GM23338 (cell line): ENCODE measurements at regions not wholly inside any gene's neighbourhood (a gene's known extent, or its start where the extent isn't known, plus 50 kb on each side); places are given as distances from the start of the nearest gene placed in this dataset.

Experiments
- ATAC-seq: fragments of 200-7000 bp; cut with Tn5 transposase; 3 replicates; pipeline ENCODE4 v1.9.1; 2020
- DNase-seq: peaks from one replicate; pipeline ENCODE4 v3.0.0-alpha.2; 2015; ENCODE audit warnings: low spot score
- H2AFZ ChIP-seq: fragments of 200-600 bp; sonication (generic); 2 replicates; pipeline ENCODE4 v1.8.0; 2016; ENCODE audit warnings: antibody characterized with exemption, mild to moderate bottlenecking, moderate library complexity
- H3F3A ChIP-seq: fragments of 200-600 bp; sonication (generic); replicated peaks from 2 replicates; pipeline ENCODE4 v1.8.0; 2017; ENCODE audit warnings: antibody characterized with exemption, mixed run types, low read depth
- H3K27ac ChIP-seq: fragments of 200-600 bp; sonication (generic); 2 replicates; pipeline ENCODE4 v1.6.1; 2016; ENCODE audit warnings: low read depth
- H3K27me3 ChIP-seq: fragments of 200-600 bp; sonication (generic); 2 replicates; pipeline ENCODE4 v1.8.0; 2016; ENCODE audit warnings: mild to moderate bottlenecking, mixed run types, moderate library complexity; ENCODE audit not compliant: insufficient read depth
- H3K36me3 ChIP-seq: fragments of 200-600 bp; sonication (generic); 2 replicates; pipeline ENCODE4 v1.8.0; 2016; ENCODE audit warnings: mild to moderate bottlenecking; ENCODE audit not compliant: insufficient read depth
- H3K4me1 ChIP-seq: fragments of 200-600 bp; sonication (generic); 2 replicates; pipeline ENCODE4 v1.8.0; 2016; ENCODE audit warnings: mild to moderate bottlenecking, moderate library complexity; ENCODE audit not compliant: insufficient read depth
- H3K4me2 ChIP-seq: fragments of 200-600 bp; sonication (generic); 2 replicates; pipeline ENCODE4 v1.7.1; 2017; ENCODE audit warnings: mixed run types
- H3K4me3 ChIP-seq: fragments of 200-600 bp; sonication (generic); 2 replicates; pipeline ENCODE4 v1.6.1; 2016; ENCODE audit warnings: mixed run types
- H3K79me2 ChIP-seq: fragments of 200-600 bp; sonication (generic); replicated peaks from 2 replicates; pipeline ENCODE4 v1.8.0; 2017; ENCODE audit warnings: mild to moderate bottlenecking; ENCODE audit not compliant: insufficient read depth
- H3K9me2 ChIP-seq: fragments of 200-600 bp; sonication (generic); 2 replicates; pipeline ENCODE4 v1.8.0; 2017; ENCODE audit not compliant: insufficient read depth
- H4K20me1 ChIP-seq: fragments of 200-600 bp; sonication (generic); replicated peaks from 2 replicates; pipeline ENCODE4 v1.8.0; 2017; ENCODE audit warnings: mild to moderate bottlenecking; ENCODE audit not compliant: insufficient read depth
- H3K27ac Mint-ChIP-seq: 2 replicates; pipeline ENCODE4 v1.8.0; 2020; ENCODE audit warnings: inconsistent platforms, mild to moderate bottlenecking, moderate library complexity, mixed read lengths
- H3K27me3 Mint-ChIP-seq: 3 replicates; pipeline ENCODE4 v1.8.0; 2022; ENCODE audit warnings: low read depth, mild to moderate bottlenecking, moderate library complexity, mixed read lengths, inconsistent platforms; ENCODE audit not compliant: insufficient read depth, poor library complexity
- H3K36me3 Mint-ChIP-seq: 3 replicates; pipeline ENCODE4 v1.8.0; 2021; ENCODE audit warnings: low read depth, mild to moderate bottlenecking, inconsistent platforms, moderate library complexity, mixed read lengths
- H3K4me1 Mint-ChIP-seq: 3 replicates; pipeline ENCODE4 v1.8.0; 2020; ENCODE audit warnings: mild to moderate bottlenecking, inconsistent platforms, mixed read lengths
- H3K4me3 Mint-ChIP-seq: 3 replicates; pipeline ENCODE4 v1.8.0; 2021; ENCODE audit warnings: moderate library complexity, mild to moderate bottlenecking, inconsistent platforms, mixed read lengths
- H3K9me3 Mint-ChIP-seq: 3 replicates; pipeline ENCODE4 v1.8.0; 2020; ENCODE audit warnings: moderate library complexity, mild to moderate bottlenecking, inconsistent platforms, mixed read lengths
- CREB1 ChIP-seq: fragments of 250-450 bp; sonication (Bioruptor Pico); IDR thresholded peaks from 2 replicates; pipeline ENCODE4 v1.5.0; 2020; ENCODE audit warnings: low read depth, mild to moderate bottlenecking, moderate library complexity
- JUNB ChIP-seq: IDR thresholded peaks from one replicate; pipeline ENCODE4 v1.6.1; 2016; ENCODE audit warnings: antibody characterized with exemption; ENCODE audit not compliant: unreplicated experiment
- NANOG ChIP-seq: IDR thresholded peaks from 2 replicates; pipeline ENCODE4 v1.6.1; 2016; ENCODE audit warnings: antibody characterized with exemption, borderline replicate concordance
- POLR2AphosphoS5 ChIP-seq: IDR thresholded peaks from 2 replicates; pipeline ENCODE4 v1.6.1; 2016; ENCODE audit warnings: antibody characterized with exemption, low read depth
- STAT1 ChIP-seq: IDR thresholded peaks from one replicate; pipeline ENCODE4 v1.6.1; 2016; ENCODE audit warnings: antibody characterized with exemption; ENCODE audit not compliant: unreplicated experiment
- ZNF331 ChIP-seq: fragments of 250-450 bp; sonication (Bioruptor Pico); IDR thresholded peaks from 2 replicates; pipeline ENCODE4 v1.5.0; 2020; ENCODE audit warnings: low read depth, mild to moderate bottlenecking, moderate library complexity
- TF ChIP-seq, protein P1 (sequence below): IDR thresholded peaks from one replicate; pipeline ENCODE4 v1.6.1; 2018; ENCODE audit warnings: antibody characterized with exemption; ENCODE audit not compliant: unreplicated experiment
- TF ChIP-seq, protein P2 (sequence below): fragments of 250-450 bp; sonication (Bioruptor Pico); IDR thresholded peaks from 2 replicates; pipeline ENCODE4 v1.5.0; 2020; ENCODE audit warnings: mild to moderate bottlenecking, moderate library complexity
- TF ChIP-seq, protein P3 (sequence below), 2 experiments: fragments of 200-600 bp in 1 of 2; sonication (generic) in 1 of 2; conservative IDR thresholded peaks; 2 replicates each; pipeline versions ENCODE4 v1.5.1 to v1.6.1; 2016 to 2017; ENCODE audit warnings: antibody characterized with exemption in 2 of 2, low read depth in 2 of 2, mild to moderate bottlenecking in 2 of 2, moderate library complexity in 1 of 2
- TF ChIP-seq, protein P4 (sequence below): IDR thresholded peaks from 2 replicates; pipeline ENCODE4 v1.6.1; 2016; ENCODE audit warnings: antibody characterized with exemption

DNA sequence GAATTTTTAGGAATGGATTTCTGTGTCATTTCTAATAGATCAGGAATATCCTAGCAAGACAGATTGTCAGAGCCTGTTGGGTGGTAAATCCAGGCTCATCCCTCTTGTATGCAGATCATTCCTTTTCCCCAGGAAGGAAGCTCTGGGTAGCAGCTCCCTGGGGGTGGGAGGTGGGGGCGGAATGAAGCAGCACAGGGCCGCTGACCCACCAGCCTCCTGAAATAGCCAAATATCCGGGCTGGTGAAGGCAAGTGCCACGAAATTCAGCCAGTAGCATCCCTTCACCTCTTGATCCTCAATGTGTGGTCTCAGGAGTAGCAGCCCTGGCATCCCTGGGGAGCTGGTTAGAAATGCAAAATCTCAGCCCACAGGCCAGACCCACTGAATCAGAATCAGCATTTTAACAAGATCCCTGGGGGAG lies 256.9 kb downstream of the LRFN2 start:
- Mint-ChIP-seq H3K27ac (0 out of 2 replicates have a peak overlapping the region, but pooled peaks have one; percentile 51), H3K27me3 (peaks cover 8% of the 10 kb centered on the region), H3K9me3 (no peaks in the 10 kb centered on the region), H3K36me3 (no peaks in the 10 kb centered on the region), H3K4me1 (peaks cover 64% of the 10 kb centered on the region), H3K4me3 (peak overlapping the region; percentile 56; the same call in 2 of the 3 replicates)
- TF ChIP-seq, protein P1, sequence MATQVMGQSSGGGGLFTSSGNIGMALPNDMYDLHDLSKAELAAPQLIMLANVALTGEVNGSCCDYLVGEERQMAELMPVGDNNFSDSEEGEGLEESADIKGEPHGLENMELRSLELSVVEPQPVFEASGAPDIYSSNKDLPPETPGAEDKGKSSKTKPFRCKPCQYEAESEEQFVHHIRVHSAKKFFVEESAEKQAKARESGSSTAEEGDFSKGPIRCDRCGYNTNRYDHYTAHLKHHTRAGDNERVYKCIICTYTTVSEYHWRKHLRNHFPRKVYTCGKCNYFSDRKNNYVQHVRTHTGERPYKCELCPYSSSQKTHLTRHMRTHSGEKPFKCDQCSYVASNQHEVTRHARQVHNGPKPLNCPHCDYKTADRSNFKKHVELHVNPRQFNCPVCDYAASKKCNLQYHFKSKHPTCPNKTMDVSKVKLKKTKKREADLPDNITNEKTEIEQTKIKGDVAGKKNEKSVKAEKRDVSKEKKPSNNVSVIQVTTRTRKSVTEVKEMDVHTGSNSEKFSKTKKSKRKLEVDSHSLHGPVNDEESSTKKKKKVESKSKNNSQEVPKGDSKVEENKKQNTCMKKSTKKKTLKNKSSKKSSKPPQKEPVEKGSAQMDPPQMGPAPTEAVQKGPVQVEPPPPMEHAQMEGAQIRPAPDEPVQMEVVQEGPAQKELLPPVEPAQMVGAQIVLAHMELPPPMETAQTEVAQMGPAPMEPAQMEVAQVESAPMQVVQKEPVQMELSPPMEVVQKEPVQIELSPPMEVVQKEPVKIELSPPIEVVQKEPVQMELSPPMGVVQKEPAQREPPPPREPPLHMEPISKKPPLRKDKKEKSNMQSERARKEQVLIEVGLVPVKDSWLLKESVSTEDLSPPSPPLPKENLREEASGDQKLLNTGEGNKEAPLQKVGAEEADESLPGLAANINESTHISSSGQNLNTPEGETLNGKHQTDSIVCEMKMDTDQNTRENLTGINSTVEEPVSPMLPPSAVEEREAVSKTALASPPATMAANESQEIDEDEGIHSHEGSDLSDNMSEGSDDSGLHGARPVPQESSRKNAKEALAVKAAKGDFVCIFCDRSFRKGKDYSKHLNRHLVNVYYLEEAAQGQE = no peak
- TF ChIP-seq, protein P2, sequence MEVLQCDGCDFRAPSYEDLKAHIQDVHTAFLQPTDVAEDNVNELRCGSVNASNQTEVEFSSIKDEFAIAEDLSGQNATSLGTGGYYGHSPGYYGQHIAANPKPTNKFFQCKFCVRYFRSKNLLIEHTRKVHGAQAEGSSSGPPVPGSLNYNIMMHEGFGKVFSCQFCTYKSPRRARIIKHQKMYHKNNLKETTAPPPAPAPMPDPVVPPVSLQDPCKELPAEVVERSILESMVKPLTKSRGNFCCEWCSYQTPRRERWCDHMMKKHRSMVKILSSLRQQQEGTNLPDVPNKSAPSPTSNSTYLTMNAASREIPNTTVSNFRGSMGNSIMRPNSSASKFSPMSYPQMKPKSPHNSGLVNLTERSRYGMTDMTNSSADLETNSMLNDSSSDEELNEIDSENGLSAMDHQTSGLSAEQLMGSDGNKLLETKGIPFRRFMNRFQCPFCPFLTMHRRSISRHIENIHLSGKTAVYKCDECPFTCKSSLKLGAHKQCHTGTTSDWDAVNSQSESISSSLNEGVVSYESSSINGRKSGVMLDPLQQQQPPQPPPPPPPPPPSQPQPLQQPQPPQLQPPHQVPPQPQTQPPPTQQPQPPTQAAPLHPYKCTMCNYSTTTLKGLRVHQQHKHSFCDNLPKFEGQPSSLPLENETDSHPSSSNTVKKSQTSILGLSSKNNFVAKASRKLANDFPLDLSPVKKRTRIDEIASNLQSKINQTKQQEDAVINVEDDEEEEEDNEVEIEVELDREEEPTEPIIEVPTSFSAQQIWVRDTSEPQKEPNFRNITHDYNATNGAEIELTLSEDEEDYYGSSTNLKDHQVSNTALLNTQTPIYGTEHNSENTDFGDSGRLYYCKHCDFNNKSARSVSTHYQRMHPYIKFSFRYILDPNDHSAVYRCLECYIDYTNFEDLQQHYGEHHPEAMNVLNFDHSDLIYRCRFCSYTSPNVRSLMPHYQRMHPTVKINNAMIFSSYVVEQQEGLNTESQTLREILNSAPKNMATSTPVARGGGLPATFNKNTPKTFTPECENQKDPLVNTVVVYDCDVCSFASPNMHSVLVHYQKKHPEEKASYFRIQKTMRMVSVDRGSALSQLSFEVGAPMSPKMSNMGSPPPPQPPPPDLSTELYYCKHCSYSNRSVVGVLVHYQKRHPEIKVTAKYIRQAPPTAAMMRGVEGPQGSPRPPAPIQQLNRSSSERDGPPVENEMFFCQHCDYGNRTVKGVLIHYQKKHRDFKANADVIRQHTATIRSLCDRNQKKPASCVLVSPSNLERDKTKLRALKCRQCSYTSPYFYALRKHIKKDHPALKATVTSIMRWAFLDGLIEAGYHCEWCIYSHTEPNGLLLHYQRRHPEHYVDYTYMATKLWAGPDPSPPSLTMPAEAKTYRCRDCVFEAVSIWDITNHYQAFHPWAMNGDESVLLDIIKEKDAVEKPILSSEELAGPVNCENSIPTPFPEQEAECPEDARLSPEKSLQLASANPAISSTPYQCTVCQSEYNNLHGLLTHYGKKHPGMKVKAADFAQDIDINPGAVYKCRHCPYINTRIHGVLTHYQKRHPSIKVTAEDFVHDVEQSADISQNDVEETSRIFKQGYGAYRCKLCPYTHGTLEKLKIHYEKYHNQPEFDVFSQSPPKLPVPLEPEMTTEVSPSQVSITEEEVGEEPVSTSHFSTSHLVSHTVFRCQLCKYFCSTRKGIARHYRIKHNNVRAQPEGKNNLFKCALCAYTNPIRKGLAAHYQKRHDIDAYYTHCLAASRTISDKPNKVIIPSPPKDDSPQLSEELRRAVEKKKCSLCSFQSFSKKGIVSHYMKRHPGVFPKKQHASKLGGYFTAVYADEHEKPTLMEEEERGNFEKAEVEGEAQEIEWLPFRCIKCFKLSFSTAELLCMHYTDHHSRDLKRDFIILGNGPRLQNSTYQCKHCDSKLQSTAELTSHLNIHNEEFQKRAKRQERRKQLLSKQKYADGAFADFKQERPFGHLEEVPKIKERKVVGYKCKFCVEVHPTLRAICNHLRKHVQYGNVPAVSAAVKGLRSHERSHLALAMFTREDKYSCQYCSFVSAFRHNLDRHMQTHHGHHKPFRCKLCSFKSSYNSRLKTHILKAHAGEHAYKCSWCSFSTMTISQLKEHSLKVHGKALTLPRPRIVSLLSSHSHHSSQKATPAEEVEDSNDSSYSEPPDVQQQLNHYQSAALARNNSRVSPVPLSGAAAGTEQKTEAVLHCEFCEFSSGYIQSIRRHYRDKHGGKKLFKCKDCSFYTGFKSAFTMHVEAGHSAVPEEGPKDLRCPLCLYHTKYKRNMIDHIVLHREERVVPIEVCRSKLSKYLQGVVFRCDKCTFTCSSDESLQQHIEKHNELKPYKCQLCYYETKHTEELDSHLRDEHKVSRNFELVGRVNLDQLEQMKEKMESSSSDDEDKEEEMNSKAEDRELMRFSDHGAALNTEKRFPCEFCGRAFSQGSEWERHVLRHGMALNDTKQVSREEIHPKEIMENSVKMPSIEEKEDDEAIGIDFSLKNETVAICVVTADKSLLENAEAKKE (CRISPR knock-in tag) = peak; percentile 73
- TF ChIP-seq STAT1 (no peak), NANOG (no peak), JUNB (no peak), ZNF331 (CRISPR knock-in tag) (0 out of 2 replicates have a peak, but pooled peaks have one; percentile 14), POLR2AphosphoS5 (no peak), CREB1 (no peak)
- TF ChIP-seq, protein P3, sequence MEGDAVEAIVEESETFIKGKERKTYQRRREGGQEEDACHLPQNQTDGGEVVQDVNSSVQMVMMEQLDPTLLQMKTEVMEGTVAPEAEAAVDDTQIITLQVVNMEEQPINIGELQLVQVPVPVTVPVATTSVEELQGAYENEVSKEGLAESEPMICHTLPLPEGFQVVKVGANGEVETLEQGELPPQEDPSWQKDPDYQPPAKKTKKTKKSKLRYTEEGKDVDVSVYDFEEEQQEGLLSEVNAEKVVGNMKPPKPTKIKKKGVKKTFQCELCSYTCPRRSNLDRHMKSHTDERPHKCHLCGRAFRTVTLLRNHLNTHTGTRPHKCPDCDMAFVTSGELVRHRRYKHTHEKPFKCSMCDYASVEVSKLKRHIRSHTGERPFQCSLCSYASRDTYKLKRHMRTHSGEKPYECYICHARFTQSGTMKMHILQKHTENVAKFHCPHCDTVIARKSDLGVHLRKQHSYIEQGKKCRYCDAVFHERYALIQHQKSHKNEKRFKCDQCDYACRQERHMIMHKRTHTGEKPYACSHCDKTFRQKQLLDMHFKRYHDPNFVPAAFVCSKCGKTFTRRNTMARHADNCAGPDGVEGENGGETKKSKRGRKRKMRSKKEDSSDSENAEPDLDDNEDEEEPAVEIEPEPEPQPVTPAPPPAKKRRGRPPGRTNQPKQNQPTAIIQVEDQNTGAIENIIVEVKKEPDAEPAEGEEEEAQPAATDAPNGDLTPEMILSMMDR (conservative IDR thresholded peaks at IDR 0.05; ENCODE audit: low read depth in 2 of 2) = no peak
- TF ChIP-seq, protein P4, sequence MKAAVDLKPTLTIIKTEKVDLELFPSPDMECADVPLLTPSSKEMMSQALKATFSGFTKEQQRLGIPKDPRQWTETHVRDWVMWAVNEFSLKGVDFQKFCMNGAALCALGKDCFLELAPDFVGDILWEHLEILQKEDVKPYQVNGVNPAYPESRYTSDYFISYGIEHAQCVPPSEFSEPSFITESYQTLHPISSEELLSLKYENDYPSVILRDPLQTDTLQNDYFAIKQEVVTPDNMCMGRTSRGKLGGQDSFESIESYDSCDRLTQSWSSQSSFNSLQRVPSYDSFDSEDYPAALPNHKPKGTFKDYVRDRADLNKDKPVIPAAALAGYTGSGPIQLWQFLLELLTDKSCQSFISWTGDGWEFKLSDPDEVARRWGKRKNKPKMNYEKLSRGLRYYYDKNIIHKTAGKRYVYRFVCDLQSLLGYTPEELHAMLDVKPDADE = peak; percentile 59
- DNase-seq (peak; percentile 75), ATAC-seq (peak; percentile 53)
- Histone ChIP-seq H3K4me1 (peaks cover 42% of the 10 kb centered on the region), H3K27me3 (no peaks in the 10 kb centered on the region), H3K4me3 (peak overlapping the region; percentile 36), H3K27ac (peak overlapping the region; percentile 90), H3F3A (peaks cover 17% of the 10 kb centered on the region; the same call in 1 of the 2 replicates), H2AFZ (no peak overlapping the region), H3K79me2 (no peaks in the 10 kb centered on the region), H3K4me2 (peak overlapping the region; percentile 66), H4K20me1 (no peaks in the 10 kb centered on the region), H3K36me3 (no peaks in the 10 kb centered on the region), H3K9me2 (peaks cover 8% of the 10 kb centered on the region)
